Fibroblast of lung (primary cell): ENCODE measurements at regions not wholly inside any gene's neighbourhood (a gene's known extent, or its start where the extent isn't known, plus 50 kb on each side); places are given as distances from the start of the nearest gene placed in this dataset.

Source experiments
- DNase-seq, 2 donors: peaks; one replicate each; pipeline versions ENCODE4 v3.0.0 to v3.0.0-alpha.2; 2010; ENCODE audit warnings: low read depth in 2 of 2
- H2AFZ ChIP-seq: 2 replicates; pipeline ENCODE4 v1.5.1; 2012; ENCODE audit warnings: low read length, control low read depth, inconsistent platforms
- H3K27ac ChIP-seq: 2 replicates; pipeline ENCODE4 v1.5.1; 2011; ENCODE audit warnings: low read length, control low read depth; ENCODE audit not compliant: insufficient read depth
- H3K27me3 ChIP-seq: 2 replicates; pipeline ENCODE4 v1.5.1; 2011; ENCODE audit warnings: mild to moderate bottlenecking, low read length; ENCODE audit not compliant: control insufficient read depth, insufficient read depth
- H3K36me3 ChIP-seq: 2 replicates; pipeline ENCODE4 v1.5.1; 2011; ENCODE audit warnings: low read length; ENCODE audit not compliant: control insufficient read depth, insufficient read depth
- H3K4me1 ChIP-seq: 2 replicates; pipeline ENCODE4 v1.5.1; 2011; ENCODE audit warnings: low read length; ENCODE audit not compliant: control insufficient read depth, insufficient read depth; ENCODE audit errors: extremely low read depth
- H3K4me2 ChIP-seq: 2 replicates; pipeline ENCODE4 v1.5.1; 2011; ENCODE audit warnings: low read length, control low read depth; ENCODE audit not compliant: insufficient read depth; ENCODE audit errors: extremely low read depth
- H3K4me3 ChIP-seq, 4 experiments: fragments of 200-600 bp in 1 of 4; sonication (generic) in 1 of 4; replicated peaks in 1 of 4; 2 replicates each; pipeline ENCODE4 v1.5.1; 2011 to 2016; ENCODE audit warnings: low read length in 4 of 4, low read depth in 3 of 4, mild to moderate bottlenecking in 3 of 4, control low read depth in 2 of 4, inconsistent platforms in 1 of 4, mixed read lengths in 1 of 4; ENCODE audit not compliant: insufficient read depth in 1 of 4; ENCODE audit errors: control extremely low read depth in 1 of 4
- H3K79me2 ChIP-seq: 2 replicates; pipeline ENCODE4 v1.5.1; 2012; ENCODE audit warnings: mild to moderate bottlenecking, low read length, inconsistent platforms; ENCODE audit not compliant: control insufficient read depth, insufficient read depth
- H3K9ac ChIP-seq: 2 replicates; pipeline ENCODE4 v1.5.1; 2011; ENCODE audit warnings: mild to moderate bottlenecking, low read length, control low read depth; ENCODE audit not compliant: insufficient read depth
- H3K9me3 ChIP-seq: 2 replicates; pipeline ENCODE4 v1.5.1; 2012; ENCODE audit warnings: low read depth, low read length; ENCODE audit not compliant: control insufficient read depth, insufficient read depth
- H4K20me1 ChIP-seq: 2 replicates; pipeline ENCODE4 v1.5.1; 2011; ENCODE audit warnings: low read length; ENCODE audit not compliant: control insufficient read depth, insufficient read depth; ENCODE audit errors: extremely low read depth
- EZH2 ChIP-seq: IDR thresholded peaks from 2 replicates; pipeline ENCODE4 v1.5.1; 2012; ENCODE audit warnings: low read length, control low read depth, mild to moderate bottlenecking; ENCODE audit errors: missing control alignments
- TF ChIP-seq, protein P1 (sequence below), 2 donors: IDR thresholded peaks in 1 of 2; conservative IDR thresholded peaks in 1 of 2; 1 replicate in 1 of 2; 2 replicates in 1 of 2; pipeline ENCODE4 v1.5.1; 2011 to 2012; ENCODE audit warnings: low read length in 2 of 2, control low read depth in 1 of 2, inconsistent platforms in 1 of 2, low read depth in 1 of 2, mild to moderate bottlenecking in 1 of 2

- H2AFZ ChIP-seq: no peak overlapping the region
- TF ChIP-seq EZH2: no peak
- TF ChIP-seq, protein P1, sequence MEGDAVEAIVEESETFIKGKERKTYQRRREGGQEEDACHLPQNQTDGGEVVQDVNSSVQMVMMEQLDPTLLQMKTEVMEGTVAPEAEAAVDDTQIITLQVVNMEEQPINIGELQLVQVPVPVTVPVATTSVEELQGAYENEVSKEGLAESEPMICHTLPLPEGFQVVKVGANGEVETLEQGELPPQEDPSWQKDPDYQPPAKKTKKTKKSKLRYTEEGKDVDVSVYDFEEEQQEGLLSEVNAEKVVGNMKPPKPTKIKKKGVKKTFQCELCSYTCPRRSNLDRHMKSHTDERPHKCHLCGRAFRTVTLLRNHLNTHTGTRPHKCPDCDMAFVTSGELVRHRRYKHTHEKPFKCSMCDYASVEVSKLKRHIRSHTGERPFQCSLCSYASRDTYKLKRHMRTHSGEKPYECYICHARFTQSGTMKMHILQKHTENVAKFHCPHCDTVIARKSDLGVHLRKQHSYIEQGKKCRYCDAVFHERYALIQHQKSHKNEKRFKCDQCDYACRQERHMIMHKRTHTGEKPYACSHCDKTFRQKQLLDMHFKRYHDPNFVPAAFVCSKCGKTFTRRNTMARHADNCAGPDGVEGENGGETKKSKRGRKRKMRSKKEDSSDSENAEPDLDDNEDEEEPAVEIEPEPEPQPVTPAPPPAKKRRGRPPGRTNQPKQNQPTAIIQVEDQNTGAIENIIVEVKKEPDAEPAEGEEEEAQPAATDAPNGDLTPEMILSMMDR (conservative IDR thresholded peaks at IDR 0.05 in 1 of 2, IDR thresholded peaks at IDR 0.05 in 1 of 2; ENCODE audit: low read depth in 1 of 2, low read length in 2 of 2): no peak
- H3K9ac ChIP-seq: no peak overlapping the region
Observed at GRCh38 chr12:82028772-82029171, 269.6 kb upstream of the PPFIA2 start.

DNA sequence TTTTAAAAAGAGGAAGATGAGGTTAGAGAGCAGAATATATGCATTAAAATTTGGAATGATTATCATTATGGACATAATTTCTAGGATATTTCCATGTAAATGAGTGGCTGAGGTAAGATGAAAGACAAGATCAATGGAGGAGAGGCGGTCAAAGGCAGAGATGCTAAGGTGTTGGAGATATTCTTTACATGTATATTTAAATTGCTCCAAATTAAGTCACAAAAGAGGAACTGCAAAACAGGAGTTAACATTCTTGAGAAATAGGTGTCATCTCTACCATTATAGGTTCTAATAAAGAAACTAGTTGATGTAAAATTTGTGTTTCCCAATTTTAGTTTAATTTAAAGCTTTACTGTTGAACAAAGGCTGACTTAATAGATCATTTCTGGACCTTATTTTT is 268.5 kb upstream of the PPFIA2 start:
- no peak for DNase-seq
- no peak overlapping the region for H3K4me3 ChIP-seq
- no peak overlapping the region for H3K4me2 ChIP-seq
- no peaks in the 10 kb centered on the region for H3K27me3 ChIP-seq
- H2AFZ ChIP-seq: no peak overlapping the region
- no peaks in the 10 kb centered on the region for H4K20me1 ChIP-seq
- H3K9ac ChIP-seq: no peak overlapping the region
- no peaks in the 10 kb centered on the region for H3K9me3 ChIP-seq
- no peaks in the 10 kb centered on the region for H3K36me3 ChIP-seq
- no peaks in the 10 kb centered on the region for H3K4me1 ChIP-seq
- TF ChIP-seq, protein P1 (conservative IDR thresholded peaks at IDR 0.05 in 1 of 2, IDR thresholded peaks at IDR 0.05 in 1 of 2; ENCODE audit: low read depth in 1 of 2, low read length in 2 of 2): no peak
- TF ChIP-seq EZH2: no peak
- no peak overlapping the region for H3K27ac ChIP-seq
- H3K79me2 ChIP-seq: no peaks in the 10 kb centered on the region

More at GRCh38 chr12:82028772-82029171, 269.6 kb upstream of the PPFIA2 start:
- Histone ChIP-seq H3K79me2 (no peaks in the 10 kb centered on the region), H3K36me3 (no peaks in the 10 kb centered on the region), H3K27me3 (no peaks in the 10 kb centered on the region), H3K4me2 (no peak overlapping the region), H3K27ac (no peak overlapping the region), H4K20me1 (no peaks in the 10 kb centered on the region), H3K4me3 (no peak overlapping the region), H3K9me3 (no peaks in the 10 kb centered on the region), H3K4me1 (no peaks in the 10 kb centered on the region)
- DNase-seq: no peak

DNA sequence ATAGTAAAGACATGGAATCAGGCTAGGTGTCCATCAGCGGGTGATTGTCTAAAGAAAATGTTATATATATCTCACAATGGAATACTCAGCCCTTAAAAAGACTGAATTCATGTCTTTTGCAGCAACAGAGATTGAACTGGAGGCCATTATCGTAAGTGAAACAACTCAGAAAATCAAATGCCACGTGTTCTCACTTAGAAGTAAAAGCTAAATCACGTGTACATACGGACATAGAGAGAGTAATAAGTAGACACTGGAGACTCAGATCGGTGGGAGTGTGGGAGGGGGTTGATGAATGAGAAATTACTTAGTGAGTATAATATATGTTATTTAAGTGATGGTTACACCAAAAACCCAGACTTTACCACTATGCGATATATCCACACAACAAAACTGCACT is 266.3 kb upstream of the PPFIA2 start:
- no peaks in the 10 kb centered on the region for H3K36me3 ChIP-seq
- H3K27me3 ChIP-seq: no peaks in the 10 kb centered on the region
- H3K9me3 ChIP-seq: no peaks in the 10 kb centered on the region
- no peak overlapping the region for H3K4me2 ChIP-seq
- H3K79me2 ChIP-seq: no peaks in the 10 kb centered on the region
- no peak overlapping the region for H2AFZ ChIP-seq
- no peak overlapping the region for H3K9ac ChIP-seq
- H3K27ac ChIP-seq: no peak overlapping the region
- no peak for DNase-seq
- no peaks in the 10 kb centered on the region for H3K4me1 ChIP-seq
- H4K20me1 ChIP-seq: no peaks in the 10 kb centered on the region
- TF ChIP-seq, protein P1 (conservative IDR thresholded peaks at IDR 0.05 in 1 of 2, IDR thresholded peaks at IDR 0.05 in 1 of 2; ENCODE audit: low read depth in 1 of 2, low read length in 2 of 2): no peak
- TF ChIP-seq EZH2: no peak
- H3K4me3 ChIP-seq: no peak overlapping the region
